ENCODE measurements at regions not wholly inside any gene's neighbourhood (a gene's known extent, or its start where the extent isn't known, plus 50 kb on each side); places are given as distances from the start of the nearest gene placed in this dataset.

GRCh38 chr7:4616116-4616515, 66.0 kb upstream of the FOXK1 start:
- DNase-seq: no peak

- DNase-seq: peak; percentile 12
Measured at GRCh38 chr7:4621396-4621795, 60.7 kb upstream of the FOXK1 start.

DNA sequence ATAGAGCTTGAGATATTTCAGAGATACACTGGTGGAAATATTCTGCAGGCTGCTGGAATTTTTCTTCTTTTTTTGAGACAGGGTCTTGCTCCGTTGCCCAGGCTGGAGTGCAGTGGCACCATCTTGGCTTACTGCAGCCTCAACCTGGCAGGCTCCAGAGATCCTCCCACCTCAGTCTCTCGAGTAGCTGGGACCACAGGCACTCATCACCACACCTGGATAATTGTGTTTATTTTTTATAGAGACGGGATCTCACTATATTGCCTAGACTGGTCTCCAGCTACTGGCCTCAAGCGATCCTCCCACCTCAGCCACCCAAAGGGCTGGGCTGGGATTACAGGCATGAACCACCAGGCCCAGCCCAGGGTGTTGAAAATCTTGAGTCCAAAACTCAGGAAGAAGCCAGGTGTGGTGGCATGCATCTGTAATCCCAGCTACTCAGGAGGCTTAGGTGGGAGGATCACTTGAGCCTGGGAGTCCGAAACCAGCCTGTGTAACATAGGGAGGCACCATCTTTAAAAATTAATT, 55.7 kb upstream of the FOXK1 start:
- DNase-seq: no peak

DNA sequence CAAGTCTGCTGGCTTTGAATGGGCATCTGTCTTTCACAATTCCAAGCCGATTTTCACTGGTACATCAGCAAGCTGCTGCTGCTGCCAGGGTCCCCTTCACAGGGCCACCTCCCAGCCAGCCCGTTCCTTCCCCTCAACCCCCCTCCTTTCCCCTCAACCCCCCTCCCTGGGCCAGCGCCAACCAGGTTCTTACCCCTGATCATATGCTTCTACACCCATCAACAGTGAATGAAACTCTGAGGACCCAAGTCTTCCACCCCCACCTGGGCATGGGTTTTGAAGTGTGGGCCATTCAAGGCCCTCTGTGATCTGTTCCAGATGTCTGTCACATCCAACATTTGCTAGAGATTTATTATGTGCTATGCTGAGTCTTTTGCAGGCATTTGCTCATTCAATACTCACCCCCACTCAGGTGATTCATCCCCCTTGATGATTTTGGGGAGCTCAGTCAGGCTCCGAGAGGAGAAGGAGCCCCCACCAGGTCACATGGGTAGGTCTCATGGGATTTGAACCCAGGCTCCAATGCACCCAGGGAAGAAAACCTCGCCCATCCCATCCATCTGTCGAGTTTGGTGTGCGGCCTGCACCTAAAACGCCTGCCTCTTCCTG, 52.7 kb upstream of the FOXK1 start:
- DNase-seq: no peak

GRCh38 chr7:4631380-4632179, 50.5 kb upstream of the FOXK1 start:
- no peak for DNase-seq
